Loucy (cell line): ENCODE measurements at regions not wholly inside any gene's neighbourhood (a gene's known extent, or its start where the extent isn't known, plus 50 kb on each side); places are given as distances from the start of the nearest gene placed in this dataset.
"Not testable (repeated sequence)": the region's sequence is repeated elsewhere in the genome, so short reads cannot be mapped to it uniquely, and the experiment has no call there.

Experiments
- CTCF ChIP-seq: fragments of 200-600 bp; sonication (generic); conservative IDR thresholded peaks from 2 replicates; pipeline ENCODE4 v1.5.1; 2014; ENCODE audit warnings: mild to moderate bottlenecking, antibody characterized with exemption, low read length
- EZH2phosphoT487 ChIP-seq: fragments of 200-600 bp; IDR thresholded peaks from 2 replicates; pipeline ENCODE4 v1.6.1; 2018; ENCODE audit warnings: antibody characterized with exemption, mild to moderate bottlenecking, moderate library complexity, borderline replicate concordance

- TF ChIP-seq CTCF, EZH2phosphoT487: not testable (repeated sequence)
Observed at GRCh38 chr1:173376065-173376464, 101.1 kb upstream of the PRDX6 start.
